NB4 (cell line): ENCODE measurements at regions not wholly inside any gene's neighbourhood (a gene's known extent, or its start where the extent isn't known, plus 50 kb on each side); places are given as distances from the start of the nearest gene placed in this dataset.

Experiments used
- MYC ChIP-seq: IDR thresholded peaks from 2 replicates; pipeline ENCODE4 v1.6.1; 2011; ENCODE audit warnings: low read depth, low read length
- POLR2A ChIP-seq: IDR thresholded peaks from 2 replicates; pipeline ENCODE4 v1.6.1; 2011; ENCODE audit warnings: mild to moderate bottlenecking; ENCODE audit not compliant: insufficient read length; ENCODE audit errors: extremely low read depth
- TF ChIP-seq, protein P1 (sequence below): IDR thresholded peaks from one replicate; pipeline ENCODE4 v1.5.1; 2012; ENCODE audit warnings: low read depth, low read length
- TF ChIP-seq, protein P2 (sequence below): IDR thresholded peaks from 2 replicates; pipeline ENCODE4 v1.6.1; 2011; ENCODE audit warnings: low read depth, low read length

DNA sequence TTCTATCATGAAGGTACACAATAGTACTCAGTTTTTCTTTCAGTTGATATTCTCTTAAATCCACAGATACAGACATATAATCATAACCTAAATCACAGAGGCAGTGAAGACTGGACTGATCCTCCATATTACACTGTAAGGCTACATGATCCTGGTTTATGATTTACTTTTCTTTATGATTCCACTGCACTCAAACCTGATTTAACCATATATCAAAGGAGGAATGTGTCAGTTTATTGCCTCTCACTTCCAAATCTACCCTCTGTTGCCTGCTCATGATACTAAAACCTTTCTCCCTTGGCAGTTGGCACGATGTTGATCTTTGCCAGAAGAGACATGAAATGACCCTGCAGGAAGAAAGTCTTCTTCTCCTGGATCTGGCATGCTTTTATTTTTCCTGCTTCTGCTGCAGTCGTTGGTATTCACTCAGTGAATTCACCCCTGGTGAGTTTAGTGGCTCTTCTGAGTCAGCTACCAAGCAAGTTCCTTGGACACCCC is 426.4 kb downstream of the MBD2 start:
- TF ChIP-seq, protein P1, sequence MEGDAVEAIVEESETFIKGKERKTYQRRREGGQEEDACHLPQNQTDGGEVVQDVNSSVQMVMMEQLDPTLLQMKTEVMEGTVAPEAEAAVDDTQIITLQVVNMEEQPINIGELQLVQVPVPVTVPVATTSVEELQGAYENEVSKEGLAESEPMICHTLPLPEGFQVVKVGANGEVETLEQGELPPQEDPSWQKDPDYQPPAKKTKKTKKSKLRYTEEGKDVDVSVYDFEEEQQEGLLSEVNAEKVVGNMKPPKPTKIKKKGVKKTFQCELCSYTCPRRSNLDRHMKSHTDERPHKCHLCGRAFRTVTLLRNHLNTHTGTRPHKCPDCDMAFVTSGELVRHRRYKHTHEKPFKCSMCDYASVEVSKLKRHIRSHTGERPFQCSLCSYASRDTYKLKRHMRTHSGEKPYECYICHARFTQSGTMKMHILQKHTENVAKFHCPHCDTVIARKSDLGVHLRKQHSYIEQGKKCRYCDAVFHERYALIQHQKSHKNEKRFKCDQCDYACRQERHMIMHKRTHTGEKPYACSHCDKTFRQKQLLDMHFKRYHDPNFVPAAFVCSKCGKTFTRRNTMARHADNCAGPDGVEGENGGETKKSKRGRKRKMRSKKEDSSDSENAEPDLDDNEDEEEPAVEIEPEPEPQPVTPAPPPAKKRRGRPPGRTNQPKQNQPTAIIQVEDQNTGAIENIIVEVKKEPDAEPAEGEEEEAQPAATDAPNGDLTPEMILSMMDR = no peak
- no peak for TF ChIP-seq POLR2A
- TF ChIP-seq MYC = no peak
- TF ChIP-seq, protein P2, sequence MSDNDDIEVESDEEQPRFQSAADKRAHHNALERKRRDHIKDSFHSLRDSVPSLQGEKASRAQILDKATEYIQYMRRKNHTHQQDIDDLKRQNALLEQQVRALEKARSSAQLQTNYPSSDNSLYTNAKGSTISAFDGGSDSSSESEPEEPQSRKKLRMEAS = no peak
